RWPE2 (cell line): ENCODE measurements at regions not wholly inside any gene's neighbourhood (a gene's known extent, or its start where the extent isn't known, plus 50 kb on each side); places are given as distances from the start of the nearest gene placed in this dataset.

Experiments
- ATAC-seq: fragments of 200-7000 bp; cut with Tn5 transposase; 3 replicates; pipeline ENCODE4 v1.9.1; 2021; ENCODE audit warnings: low read depth
- DNase-seq: peaks from one replicate; pipeline ENCODE4 v3.0.0-alpha.2; 2020; ENCODE audit warnings: low spot score
- H3K27ac ChIP-seq: fragments of 450-650 bp; 2 replicates; pipeline ENCODE4 v1.5.1; 2017; ENCODE audit warnings: mild to moderate bottlenecking; ENCODE audit not compliant: poor library complexity, severe bottlenecking
- H3K27me3 ChIP-seq: fragments of 250-450 bp; sonication (Bioruptor Pico); 2 replicates; pipeline ENCODE4 v1.5.1; 2021; ENCODE audit warnings: mild to moderate bottlenecking, moderate library complexity; ENCODE audit not compliant: insufficient read depth, poor library complexity, severe bottlenecking
- H3K36me3 ChIP-seq: fragments of 250-450 bp; sonication (Bioruptor Pico); 2 replicates; pipeline ENCODE4 v1.5.1; 2020; ENCODE audit warnings: low read depth, mild to moderate bottlenecking, moderate library complexity
- H3K4me1 ChIP-seq: fragments of 250-450 bp; sonication (Bioruptor Pico); 2 replicates; pipeline ENCODE4 v1.5.1; 2021; ENCODE audit warnings: mild to moderate bottlenecking, moderate library complexity; ENCODE audit not compliant: insufficient read depth, poor library complexity, severe bottlenecking
- H3K4me3 ChIP-seq: fragments of 250-450 bp; sonication (Bioruptor Pico); 2 replicates; pipeline ENCODE4 v1.5.1; 2021; ENCODE audit warnings: mild to moderate bottlenecking, moderate library complexity; ENCODE audit not compliant: severe bottlenecking
- H3K9me3 ChIP-seq: fragments of 250-450 bp; sonication (Bioruptor Pico); 2 replicates; pipeline ENCODE4 v1.5.1; 2021; ENCODE audit warnings: mild to moderate bottlenecking, moderate library complexity; ENCODE audit not compliant: severe bottlenecking
- CTCF ChIP-seq: fragments of 450-650 bp; IDR thresholded peaks from one replicate; pipeline ENCODE4 v1.5.1; 2017; ENCODE audit warnings: mild to moderate bottlenecking, moderate library complexity; ENCODE audit not compliant: poor library complexity, severe bottlenecking

- no peaks in the 10 kb centered on the region for H3K4me1 ChIP-seq
- H3K4me3 ChIP-seq: no peak overlapping the region
- H3K9me3 ChIP-seq: no peaks in the 10 kb centered on the region
- no peaks in the 10 kb centered on the region for H3K36me3 ChIP-seq
- DNase-seq: no peak
- H3K27ac ChIP-seq: no peak overlapping the region
- H3K27me3 ChIP-seq: no peaks in the 10 kb centered on the region
- TF ChIP-seq CTCF: no peak
- no peak for ATAC-seq
Observed at GRCh38 chr3:30155755-30156154, 450.6 kb upstream of the TGFBR2 start.

- no peaks in the 10 kb centered on the region for H3K9me3 ChIP-seq
- no peaks in the 10 kb centered on the region for H3K4me1 ChIP-seq
- no peaks in the 10 kb centered on the region for H3K27me3 ChIP-seq
- ATAC-seq: no peak
- TF ChIP-seq CTCF: no peak
- DNase-seq: no peak
- no peak overlapping the region for H3K27ac ChIP-seq
- H3K36me3 ChIP-seq: no peaks in the 10 kb centered on the region
- no peak overlapping the region for H3K4me3 ChIP-seq
Observed at GRCh38 chr3:30156586-30157498, 449.6 kb upstream of the TGFBR2 start.

DNA sequence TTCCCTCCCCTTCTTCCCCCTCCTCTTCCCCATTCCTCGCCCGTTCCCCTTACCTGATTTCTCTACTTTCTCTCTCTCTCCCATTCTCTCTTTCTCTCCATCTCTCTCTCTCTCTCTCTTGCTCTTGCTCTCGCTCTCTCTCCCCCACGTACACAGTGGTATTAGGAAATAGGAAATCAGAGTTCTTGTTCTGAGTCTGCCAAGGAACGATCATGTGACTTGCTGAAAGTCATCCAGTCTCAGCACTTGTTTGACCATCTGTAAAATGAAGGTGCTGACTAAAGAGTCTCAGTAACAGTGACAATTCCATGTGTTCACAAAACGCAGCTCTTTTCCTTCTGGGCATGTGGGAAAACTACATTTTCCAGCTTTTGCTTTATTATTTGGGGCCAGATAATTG lies 445.0 kb upstream of the TGFBR2 start:
- TF ChIP-seq CTCF: no peak
- Histone ChIP-seq H3K27ac (no peak overlapping the region), H3K9me3 (no peaks in the 10 kb centered on the region), H3K36me3 (no peaks in the 10 kb centered on the region), H3K27me3 (no peaks in the 10 kb centered on the region), H3K4me1 (no peaks in the 10 kb centered on the region), H3K4me3 (no peak overlapping the region)
- no peak for ATAC-seq
- no peak for DNase-seq

- no peaks in the 10 kb centered on the region for H3K9me3 ChIP-seq
- no peak overlapping the region for H3K27ac ChIP-seq
- H3K27me3 ChIP-seq: no peaks in the 10 kb centered on the region
- ATAC-seq: no peak
- peaks cover 1% of the 10 kb centered on the region for H3K4me1 ChIP-seq
- TF ChIP-seq CTCF: no peak
- no peak for DNase-seq
- H3K4me3 ChIP-seq: no peak overlapping the region
- no peaks in the 10 kb centered on the region for H3K36me3 ChIP-seq
Observed at GRCh38 chr3:30162579-30162978, 443.8 kb upstream of the TGFBR2 start.

- ATAC-seq (no peak), DNase-seq (no peak)
- TF ChIP-seq CTCF: no peak
- H3K4me3 ChIP-seq: no peak overlapping the region
- H3K4me1 ChIP-seq: peaks cover 2% of the 10 kb centered on the region
- no peaks in the 10 kb centered on the region for H3K36me3 ChIP-seq
- no peaks in the 10 kb centered on the region for H3K27me3 ChIP-seq
- H3K9me3 ChIP-seq: no peaks in the 10 kb centered on the region
- H3K27ac ChIP-seq: no peak overlapping the region
Observed at GRCh38 chr3:30166535-30166934, 439.9 kb upstream of the TGFBR2 start.
